ENCODE measurements at regions not wholly inside any gene's neighbourhood (a gene's known extent, or its start where the extent isn't known, plus 50 kb on each side); places are given as distances from the start of the nearest gene placed in this dataset.

GRCh38 chr2:61658841-61659780 lies 121.0 kb upstream of the XPO1 start:
- TF ChIP-seq POLR2AphosphoS5 (IDR thresholded peaks at IDR 0.05; ENCODE audit: low read depth, low read length) (no peak), TAF1 (IDR thresholded peaks at IDR 0.05; ENCODE audit: borderline replicate concordance, insufficient read depth, low read length) (no peak), FOXP2 (optimal IDR thresholded peaks at IDR 0.05; ENCODE audit: borderline replicate concordance, extremely low read depth, extremely low read length, insufficient read depth) (no peak), SIN3A (IDR thresholded peaks at IDR 0.05; ENCODE audit: borderline replicate concordance, insufficient read depth, low read length) (no peak), REST (IDR thresholded peaks at IDR 0.05; ENCODE audit: insufficient read depth in 1 of 2, low read depth in 2 of 2, low read length in 2 of 2) (no peak)

GRCh38 chr2:61649021-61649420 lies 110.9 kb upstream of the XPO1 start:
- TF ChIP-seq REST (IDR thresholded peaks at IDR 0.05; ENCODE audit: insufficient read depth in 1 of 2, low read depth in 2 of 2, low read length in 2 of 2) (no peak), FOXP2 (optimal IDR thresholded peaks at IDR 0.05; ENCODE audit: borderline replicate concordance, extremely low read depth, extremely low read length, insufficient read depth) (no peak), POLR2AphosphoS5 (IDR thresholded peaks at IDR 0.05; ENCODE audit: low read depth, low read length) (no peak), TAF1 (IDR thresholded peaks at IDR 0.05; ENCODE audit: borderline replicate concordance, insufficient read depth, low read length) (no peak), SIN3A (IDR thresholded peaks at IDR 0.05; ENCODE audit: borderline replicate concordance, insufficient read depth, low read length) (no peak)

- TF ChIP-seq TAF1 (IDR thresholded peaks at IDR 0.05; ENCODE audit: borderline replicate concordance, insufficient read depth, low read length) (no peak), SIN3A (IDR thresholded peaks at IDR 0.05; ENCODE audit: borderline replicate concordance, insufficient read depth, low read length) (no peak), POLR2AphosphoS5 (IDR thresholded peaks at IDR 0.05; ENCODE audit: low read depth, low read length) (no peak), FOXP2 (optimal IDR thresholded peaks at IDR 0.05; ENCODE audit: borderline replicate concordance, extremely low read depth, extremely low read length, insufficient read depth) (no peak), REST (IDR thresholded peaks at IDR 0.05; ENCODE audit: insufficient read depth in 1 of 2, low read depth in 2 of 2, low read length in 2 of 2) (no peak)
These were observed 108.9 kb upstream of the XPO1 start for GRCh38 chr2:61647044-61647443.

- TF ChIP-seq FOXP2 (optimal IDR thresholded peaks at IDR 0.05; ENCODE audit: borderline replicate concordance, extremely low read depth, extremely low read length, insufficient read depth) (no peak), SIN3A (IDR thresholded peaks at IDR 0.05; ENCODE audit: borderline replicate concordance, insufficient read depth, low read length) (no peak), POLR2AphosphoS5 (IDR thresholded peaks at IDR 0.05; ENCODE audit: low read depth, low read length) (no peak), TAF1 (IDR thresholded peaks at IDR 0.05; ENCODE audit: borderline replicate concordance, insufficient read depth, low read length) (no peak)
These were observed 107.8 kb upstream of the XPO1 start for GRCh38 chr2:61645911-61646310.

- TF ChIP-seq POLR2AphosphoS5 (IDR thresholded peaks at IDR 0.05; ENCODE audit: low read depth, low read length) (no peak), SIN3A (IDR thresholded peaks at IDR 0.05; ENCODE audit: borderline replicate concordance, insufficient read depth, low read length) (no peak), FOXP2 (optimal IDR thresholded peaks at IDR 0.05; ENCODE audit: borderline replicate concordance, extremely low read depth, extremely low read length, insufficient read depth) (no peak), REST (IDR thresholded peaks at IDR 0.05; ENCODE audit: insufficient read depth in 1 of 2, low read depth in 2 of 2, low read length in 2 of 2) (no peak), TAF1 (IDR thresholded peaks at IDR 0.05; ENCODE audit: borderline replicate concordance, insufficient read depth, low read length) (no peak)
These were observed 102.2 kb upstream of the XPO1 start for GRCh38 chr2:61640406-61640805.

Measured in PFSK-1 (cell line).